HCT116 (cell line): ENCODE measurements at regions not wholly inside any gene's neighbourhood (a gene's known extent, or its start where the extent isn't known, plus 50 kb on each side); places are given as distances from the start of the nearest gene placed in this dataset.

ENCODE experiments used
- ATF3 ChIP-seq: IDR thresholded peaks from 2 replicates; pipeline ENCODE4 v1.6.1; 2012
- CTCF ChIP-seq, 3 experiments: fragments of 200-600 bp in 1 of 3; sonication (generic) in 1 of 3; IDR thresholded peaks in 2 of 3; conservative IDR thresholded peaks in 1 of 3; 2 replicates each; pipeline ENCODE4 v1.5.1; 2012 to 2017; ENCODE audit warnings: low read depth in 2 of 3, low read length in 2 of 3, antibody characterized with exemption in 1 of 3, borderline replicate concordance in 1 of 3, control low read depth in 1 of 3, mild to moderate bottlenecking in 1 of 3, mixed read lengths in 1 of 3, mixed run types in 1 of 3, moderate library complexity in 1 of 3; ENCODE audit not compliant: insufficient read depth in 1 of 3
- POLR2AphosphoS5 ChIP-seq: IDR thresholded peaks from 2 replicates; pipeline ENCODE4 v1.6.1; 2011; ENCODE audit warnings: mild to moderate bottlenecking, low read depth, low read length, moderate library complexity

GRCh38 chr5:53250201-53250550 lies 140.6 kb upstream of the MOCS2 start:
- TF ChIP-seq CTCF (IDR thresholded peaks at IDR 0.05 in 2 of 3, conservative IDR thresholded peaks at IDR 0.05 in 1 of 3; ENCODE audit: borderline replicate concordance in 1 of 3, insufficient read depth in 1 of 3, low read depth in 2 of 3, low read length in 2 of 3), result no peak
- no peak for TF ChIP-seq POLR2AphosphoS5
- no peak for TF ChIP-seq ATF3
